ENCODE measurements at regions not wholly inside any gene's neighbourhood (a gene's known extent, or its start where the extent isn't known, plus 50 kb on each side); places are given as distances from the start of the nearest gene placed in this dataset.

- TF ChIP-seq, protein P1, sequence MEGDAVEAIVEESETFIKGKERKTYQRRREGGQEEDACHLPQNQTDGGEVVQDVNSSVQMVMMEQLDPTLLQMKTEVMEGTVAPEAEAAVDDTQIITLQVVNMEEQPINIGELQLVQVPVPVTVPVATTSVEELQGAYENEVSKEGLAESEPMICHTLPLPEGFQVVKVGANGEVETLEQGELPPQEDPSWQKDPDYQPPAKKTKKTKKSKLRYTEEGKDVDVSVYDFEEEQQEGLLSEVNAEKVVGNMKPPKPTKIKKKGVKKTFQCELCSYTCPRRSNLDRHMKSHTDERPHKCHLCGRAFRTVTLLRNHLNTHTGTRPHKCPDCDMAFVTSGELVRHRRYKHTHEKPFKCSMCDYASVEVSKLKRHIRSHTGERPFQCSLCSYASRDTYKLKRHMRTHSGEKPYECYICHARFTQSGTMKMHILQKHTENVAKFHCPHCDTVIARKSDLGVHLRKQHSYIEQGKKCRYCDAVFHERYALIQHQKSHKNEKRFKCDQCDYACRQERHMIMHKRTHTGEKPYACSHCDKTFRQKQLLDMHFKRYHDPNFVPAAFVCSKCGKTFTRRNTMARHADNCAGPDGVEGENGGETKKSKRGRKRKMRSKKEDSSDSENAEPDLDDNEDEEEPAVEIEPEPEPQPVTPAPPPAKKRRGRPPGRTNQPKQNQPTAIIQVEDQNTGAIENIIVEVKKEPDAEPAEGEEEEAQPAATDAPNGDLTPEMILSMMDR (IDR thresholded peaks at IDR 0.05 in 8 of 11, conservative IDR thresholded peaks at IDR 0.05 in 3 of 11): no peak
- TF ChIP-seq POLR2A (IDR thresholded peaks at IDR 0.05): no peak
- no peak for TF ChIP-seq POLR2AphosphoS5 (IDR thresholded peaks at IDR 0.05)
Observed at GRCh38 chr20:6703656-6704055, 63.8 kb upstream of the BMP2 start.

All from spleen (tissue), 7 donors.